Activated naive CD4-positive, alpha-beta T cell treated with anti-CD3 and anti-CD28 coated beads, Interleukin-2, amount 50 U/mL, for 72 hours (primary cell): ENCODE measurements at regions not wholly inside any gene's neighbourhood (a gene's known extent, or its start where the extent isn't known, plus 50 kb on each side); places are given as distances from the start of the nearest gene placed in this dataset.

ENCODE experiments used
- ATAC-seq, 2 donors: fragments of 150-1000 bp; cut with Tn5 transposase; 2 replicates each; pipeline ENCODE4 v1.10.0; 2021; ENCODE audit warnings: mild to moderate bottlenecking in 2 of 2, moderate library complexity in 2 of 2
- DNase-seq, 2 donors: peaks; one replicate each; pipeline ENCODE4 v3.0.0; 2021 to 2022; ENCODE audit warnings: low spot score in 2 of 2
- H3K27ac Mint-ChIP-seq, 2 donors: one replicate each; pipeline ENCODE4 v1.8.0; 2022; ENCODE audit warnings: mild to moderate bottlenecking in 2 of 2, mixed read lengths in 2 of 2
- H3K36me3 Mint-ChIP-seq, 2 donors: one replicate each; pipeline ENCODE4 v1.8.0; 2022; ENCODE audit warnings: mixed read lengths in 2 of 2
- H3K9me3 Mint-ChIP-seq, 2 donors: one replicate each; pipeline ENCODE4 v1.8.0; 2022; ENCODE audit warnings: mixed read lengths in 2 of 2

DNA sequence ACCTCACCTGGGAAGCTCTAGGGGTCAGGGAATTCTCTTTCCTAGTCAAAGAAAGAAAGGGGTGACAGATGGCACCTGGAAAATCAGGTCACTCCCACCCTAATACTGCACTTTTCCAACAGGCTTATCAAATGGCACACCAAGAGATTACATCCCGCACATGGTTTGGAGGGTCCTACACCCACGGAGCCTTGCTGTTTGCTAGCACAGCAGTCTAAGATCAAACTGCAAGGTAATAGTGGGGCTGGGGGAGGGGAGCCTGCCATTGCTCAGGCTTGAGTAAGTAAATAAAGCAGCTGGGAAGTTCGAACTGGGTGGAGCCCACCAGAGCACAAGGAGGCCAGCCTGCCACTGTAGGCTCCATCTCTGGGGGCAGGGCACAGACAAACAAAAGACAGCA lies 2830.6 kb upstream of the OR11H1 start:
- peaks cover 37 to 48% of the 10 kb centered on the region in 2 donors for H3K36me3 Mint-ChIP-seq
- no peak for ATAC-seq
- H3K9me3 Mint-ChIP-seq = peaks cover 45 to 55% of the 10 kb centered on the region in 2 donors

More for the DNA sequence above, 2830.6 kb upstream of the OR11H1 start:
- H3K27ac Mint-ChIP-seq = no peak overlapping the region
- no peak for DNase-seq
